ENCODE measurements at regions not wholly inside any gene's neighbourhood (a gene's known extent, or its start where the extent isn't known, plus 50 kb on each side); places are given as distances from the start of the nearest gene placed in this dataset.

GRCh38 chr2:236674646-236675045 is 105.0 kb downstream of the ACKR3 start:
- DNase-seq = no peak

- DNase-seq = no peak
Measured at GRCh38 chr2:236675051-236675450, 105.4 kb downstream of the ACKR3 start.

GRCh38 chr2:236675526-236675925 is 105.9 kb downstream of the ACKR3 start:
- no peak for DNase-seq

GRCh38 chr2:236676136-236676873 is 106.7 kb downstream of the ACKR3 start:
- DNase-seq = no peak

- no peak for DNase-seq
Measured at GRCh38 chr2:236677368-236677767, 107.7 kb downstream of the ACKR3 start.

- no peak for DNase-seq
Measured at GRCh38 chr2:236678307-236678975, 108.8 kb downstream of the ACKR3 start.

GRCh38 chr2:236679884-236680860 is 110.5 kb downstream of the ACKR3 start:
- no peak for DNase-seq

- DNase-seq = no peak
Measured at GRCh38 chr2:236682651-236683422, 113.2 kb downstream of the ACKR3 start.

- no peak for DNase-seq
Measured at GRCh38 chr2:236684504-236685256, 115.1 kb downstream of the ACKR3 start.

- DNase-seq = no peak
Measured at GRCh38 chr2:236685361-236685760, 115.7 kb downstream of the ACKR3 start.

- no peak for DNase-seq
Measured at GRCh38 chr2:236685979-236686520, 116.4 kb downstream of the ACKR3 start.

GRCh38 chr2:236686561-236686960 is 116.9 kb downstream of the ACKR3 start:
- no peak for DNase-seq

- DNase-seq = no peak
Measured at GRCh38 chr2:236687296-236687965, 117.8 kb downstream of the ACKR3 start.

- DNase-seq = no peak
Measured at GRCh38 chr2:236688157-236688556, 118.5 kb downstream of the ACKR3 start.

- DNase-seq = no peak
Measured at GRCh38 chr2:236688563-236689392, 119.2 kb downstream of the ACKR3 start.

- DNase-seq = no peak
Measured at GRCh38 chr2:236689393-236689700, 119.7 kb downstream of the ACKR3 start.

- no peak for DNase-seq
Measured at GRCh38 chr2:236689981-236690380, 120.4 kb downstream of the ACKR3 start.

GRCh38 chr2:236690726-236691125 is 121.1 kb downstream of the ACKR3 start:
- no peak for DNase-seq

- no peak for DNase-seq
Measured at GRCh38 chr2:236691799-236692167, 122.2 kb downstream of the ACKR3 start.

GRCh38 chr2:236692937-236693336 is 123.3 kb downstream of the ACKR3 start:
- DNase-seq = no peak

Data from activated gamma-delta T cell treated with Interleukin-2 at 50 U/mL for 16 hours (primary cell).